ENCODE measurements at regions not wholly inside any gene's neighbourhood (a gene's known extent, or its start where the extent isn't known, plus 50 kb on each side); places are given as distances from the start of the nearest gene placed in this dataset.

GRCh38 chr5:117255211-117256027 lies 680.8 kb upstream of the SEMA6A start:
- H3K4me3 Mint-ChIP-seq: no peak overlapping the region
- H3K9me3 Mint-ChIP-seq: peaks cover 20% of the 10 kb centered on the region
- no peaks in the 10 kb centered on the region for H3K27me3 Mint-ChIP-seq (ENCODE audit: insufficient read depth)

GRCh38 chr5:117252566-117252965 lies 677.9 kb upstream of the SEMA6A start:
- Mint-ChIP-seq H3K9me3 (peaks cover 33% of the 10 kb centered on the region), H3K4me1 (ENCODE audit: low read depth) (no peaks in the 10 kb centered on the region), H3K4me3 (no peak overlapping the region), H3K27ac (no peak overlapping the region), H3K36me3 (ENCODE audit: low read depth) (no peaks in the 10 kb centered on the region), H3K27me3 (ENCODE audit: insufficient read depth) (no peaks in the 10 kb centered on the region)
- DNase-seq: no peak
- TF ChIP-seq CTCF (IDR thresholded peaks at IDR 0.05): no peak

More at GRCh38 chr5:117255211-117256027, 680.8 kb upstream of the SEMA6A start:
- no peak for TF ChIP-seq CTCF (IDR thresholded peaks at IDR 0.05)
- Mint-ChIP-seq H3K27ac (no peak overlapping the region), H3K4me1 (ENCODE audit: low read depth) (no peaks in the 10 kb centered on the region), H3K36me3 (ENCODE audit: low read depth) (no peaks in the 10 kb centered on the region)
- no peak for DNase-seq

GRCh38 chr5:117249086-117249815 lies 674.6 kb upstream of the SEMA6A start:
- Mint-ChIP-seq H3K4me3 (no peak overlapping the region), H3K9me3 (peaks cover 43% of the 10 kb centered on the region), H3K36me3 (ENCODE audit: low read depth) (no peaks in the 10 kb centered on the region), H3K4me1 (ENCODE audit: low read depth) (no peaks in the 10 kb centered on the region), H3K27ac (no peak overlapping the region), H3K27me3 (ENCODE audit: insufficient read depth) (no peaks in the 10 kb centered on the region)
- no peak for TF ChIP-seq CTCF (IDR thresholded peaks at IDR 0.05)
- DNase-seq: no peak

GRCh38 chr5:117246424-117246823 lies 671.8 kb upstream of the SEMA6A start:
- H3K27me3 Mint-ChIP-seq (ENCODE audit: insufficient read depth): no peaks in the 10 kb centered on the region
- no peaks in the 10 kb centered on the region for H3K36me3 Mint-ChIP-seq (ENCODE audit: low read depth)
- H3K4me3 Mint-ChIP-seq: no peak overlapping the region
- peaks cover 40% of the 10 kb centered on the region for H3K9me3 Mint-ChIP-seq
- H3K27ac Mint-ChIP-seq: no peak overlapping the region
- H3K4me1 Mint-ChIP-seq (ENCODE audit: low read depth): no peaks in the 10 kb centered on the region
- TF ChIP-seq CTCF (IDR thresholded peaks at IDR 0.05): no peak
- no peak for DNase-seq

- TF ChIP-seq CTCF (IDR thresholded peaks at IDR 0.05): no peak
- Mint-ChIP-seq H3K36me3 (ENCODE audit: low read depth) (no peaks in the 10 kb centered on the region), H3K4me1 (ENCODE audit: low read depth) (no peaks in the 10 kb centered on the region), H3K4me3 (no peak overlapping the region), H3K27ac (no peak overlapping the region), H3K9me3 (peaks cover 42% of the 10 kb centered on the region), H3K27me3 (ENCODE audit: insufficient read depth) (no peaks in the 10 kb centered on the region)
- DNase-seq: no peak
These were observed 670.5 kb upstream of the SEMA6A start for GRCh38 chr5:117245130-117245529.

Data from HFFc6 (cell line).